K562 (cell line): ENCODE measurements at regions not wholly inside any gene's neighbourhood (a gene's known extent, or its start where the extent isn't known, plus 50 kb on each side); places are given as distances from the start of the nearest gene placed in this dataset.

Experiments
- ATAC-seq: fragments of 200-7000 bp; cut with Tn5 transposase; 3 replicates; pipeline ENCODE4 v1.9.1; 2020; ENCODE audit warnings: moderate library complexity
- BruUV-seq: library from RNA; stranded (reverse); fragments of 400-500 nt; replicated peaks from 2 replicates; lab custom pipeline; 2021; lab: Mats Ljungman, UMichigan
- CTCF ChIA-PET: fragments of 300-600 bp; formaldehyde crosslinking; extraction: SDS; loops from one replicate; lab custom pipeline; 2021; ENCODE audit warnings: low intra/inter-chr PET ratio; lab: Yijun Ruan, JAX
- POLR2A ChIA-PET: fragments of 300-600, 350-650 bp; sonication (Branson Sonifier 250); formaldehyde crosslinking; extraction: SDS; loops from one replicate; lab custom pipeline; 2021; ENCODE audit warnings: antibody characterized with exemption, inconsistent platforms; lab: Yijun Ruan, JAX
- DNase-seq, 4 experiments: peaks; one replicate each; pipeline versions ENCODE4 v3.0.0 to v3.0.0-alpha.2; 2011 to 2018; ENCODE audit warnings: low spot score in 3 of 4, mixed read lengths in 3 of 4; ENCODE audit errors: extremely low read depth in 1 of 4
- FAIRE-seq: peaks from 2 replicates; lab custom pipeline; 2011; peaks lifted over from hg19 to GRCh38; lab: Jason Lieb, UNC
- H2AFZ ChIP-seq: 2 replicates; pipeline ENCODE4 v1.6.0; 2011; ENCODE audit warnings: low read depth, low read length, control low read depth, inconsistent platforms
- H3K27ac ChIP-seq: fragments of 200-600 bp; 3 replicates; pipeline ENCODE4 v1.8.0; 2011; ENCODE audit warnings: low read depth, mild to moderate bottlenecking, control low read depth, inconsistent platforms, low read length, moderate library complexity, mixed read lengths; ENCODE audit errors: extremely low read depth
- H3K27me3 ChIP-seq, 2 experiments: fragments of 300-600 bp in 1 of 2; 2 replicates in 1 of 2; 3 replicates in 1 of 2; pipeline versions ENCODE4 v1.6.0 to v1.8.0; 2011; ENCODE audit warnings: inconsistent platforms in 2 of 2, low read length in 2 of 2, mild to moderate bottlenecking in 1 of 2, mixed read lengths in 1 of 2, moderate library complexity in 1 of 2; ENCODE audit not compliant: control insufficient read depth in 2 of 2, insufficient read depth in 2 of 2
- H3K36me3 ChIP-seq: fragments of 300-600 bp; 3 replicates; pipeline ENCODE4 v1.8.0; 2011; ENCODE audit warnings: mild to moderate bottlenecking, low read length, inconsistent platforms; ENCODE audit not compliant: control insufficient read depth, insufficient read depth
- H3K4me1 ChIP-seq, 2 experiments: fragments of 200-600 bp in 1 of 2; replicated peaks in 1 of 2; 2 replicates in 1 of 2; 3 replicates in 1 of 2; pipeline versions ENCODE4 v1.5.1 to v1.8.0; 2011; ENCODE audit warnings: inconsistent platforms in 2 of 2, low read length in 2 of 2, mild to moderate bottlenecking in 1 of 2, mixed read lengths in 1 of 2, moderate library complexity in 1 of 2; ENCODE audit not compliant: control insufficient read depth in 2 of 2, insufficient read depth in 2 of 2
- H3K4me2 ChIP-seq: 2 replicates; pipeline ENCODE4 v1.6.1; 2011; ENCODE audit warnings: low read length, control low read depth, inconsistent platforms, mixed read lengths; ENCODE audit not compliant: insufficient read depth
- H3K4me3 ChIP-seq: fragments of 200-600 bp; sonication (generic), shearing (Covaris generic); 2 replicates; pipeline ENCODE4 v1.5.1; 2016; ENCODE audit warnings: control low read depth, inconsistent platforms
- H3K79me2 ChIP-seq: fragments of 200-600 bp; 3 replicates; pipeline ENCODE4 v1.8.0; 2011; ENCODE audit warnings: low read length, inconsistent platforms; ENCODE audit not compliant: control insufficient read depth, insufficient read depth
- H3K9ac ChIP-seq, 2 experiments: 2 replicates each; pipeline versions ENCODE4 v1.6.0 to v1.6.1; 2011; ENCODE audit warnings: low read depth in 2 of 2, low read length in 2 of 2, control low read depth in 1 of 2, inconsistent platforms in 1 of 2, mild to moderate bottlenecking in 1 of 2, mixed read lengths in 1 of 2; ENCODE audit not compliant: insufficient read depth in 1 of 2
- H3K9me1 ChIP-seq: one replicate; pipeline ENCODE4 v1.6.0; 2011; ENCODE audit warnings: inconsistent platforms, mild to moderate bottlenecking, low read length, moderate library complexity; ENCODE audit not compliant: control insufficient read depth, insufficient read depth
- H3K9me3 ChIP-seq: replicated peaks from 2 replicates; pipeline ENCODE4 v1.5.1; 2011; ENCODE audit warnings: low read depth, low read length, inconsistent platforms; ENCODE audit not compliant: control insufficient read depth, insufficient read depth
- H4K20me1 ChIP-seq: replicated peaks from 2 replicates; pipeline ENCODE4 v1.6.1; 2011; ENCODE audit warnings: low read length, inconsistent platforms, mixed read lengths; ENCODE audit not compliant: control insufficient read depth, insufficient read depth
- ATF2 ChIP-seq: sonication (generic); formaldehyde crosslinking; IDR thresholded peaks from 2 replicates; pipeline ENCODE4 v1.8.1; 2022; ENCODE audit warnings: missing genetic modification reagents
- CHCHD3 ChIP-seq: fragments of 250-450 bp; sonication (Bioruptor Pico); IDR thresholded peaks from 2 replicates; pipeline ENCODE4 v2.1.2; 2022; ENCODE audit warnings: mild to moderate bottlenecking
- CHD1 ChIP-seq: fragments of 200-600 bp; sonication (generic); IDR thresholded peaks from one replicate; pipeline ENCODE4 v1.6.1; 2012; ENCODE audit warnings: mild to moderate bottlenecking, moderate library complexity, low read length, inconsistent platforms
- IFI16 ChIP-seq: fragments of 250-450 bp; sonication (Bioruptor Pico); IDR thresholded peaks from 2 replicates; pipeline ENCODE4 v2.1.2; 2022; ENCODE audit warnings: mild to moderate bottlenecking, inconsistent platforms
- MTA3 ChIP-seq: fragments of 450-650 bp; formaldehyde crosslinking; IDR thresholded peaks from 2 replicates; pipeline ENCODE4 v1.6.1; 2017; ENCODE audit warnings: mild to moderate bottlenecking, borderline replicate concordance
- POLR2H ChIP-seq: IDR thresholded peaks from 2 replicates; pipeline ENCODE4 v1.6.1; 2016; ENCODE audit warnings: missing genetic modification characterization, low read depth, mild to moderate bottlenecking, control low read depth, missing compliant biosample characterization, moderate library complexity
- RFX5 ChIP-seq: IDR thresholded peaks from 2 replicates; pipeline ENCODE4 v1.6.1; 2011; ENCODE audit warnings: low read depth, mild to moderate bottlenecking, improper control_type of control experiment, low read length
- SOX6 ChIP-seq: fragments of 450-650 bp; IDR thresholded peaks from 2 replicates; pipeline ENCODE4 v1.6.1; 2014; ENCODE audit warnings: mild to moderate bottlenecking
- ZNF347 ChIP-seq: fragments of 450-650 bp; formaldehyde crosslinking; IDR thresholded peaks from 2 replicates; pipeline ENCODE4 v1.4.0; 2020; ENCODE audit warnings: low read depth, mild to moderate bottlenecking, moderate library complexity
- ZNF436 ChIP-seq: fragments of 250-450, 450-650 bp; sonication (Bioruptor Pico); formaldehyde crosslinking; IDR thresholded peaks from 2 replicates; pipeline ENCODE4 v1.7.0; 2020; ENCODE audit warnings: mild to moderate bottlenecking
- WGBS: fragments of 100-300 bp; shearing (Covaris generic); methylation state at CpG from one replicate; pipeline ENCODE4 v1.1.6; 2016; ENCODE audit warnings: low coverage, mixed read lengths; ENCODE audit not compliant: insufficient coverage; ENCODE audit errors: missing lambda C conversion rate; 5-methylcytosine and 5-hydroxymethylcytosine counted together
- in situ Hi-C: fragments of 300-500 bp; cut with MboI; formaldehyde crosslinking; loops from 4 replicates; pipeline ENCODE4 v1.15.0; 2018; ENCODE audit warnings: inconsistent platforms, mixed read lengths
- intact Hi-C: fragments of 100-400 bp; cut with micrococcal nuclease; formaldehyde crosslinking; loops from 2 replicates; pipeline ENCODE4 v1.14.2; 2022

GRCh38 chr18:34086370-34086769, 138.3 kb downstream of the NOL4 start:
- no peak overlapping the region for H3K4me3 ChIP-seq
- CTCF ChIA-PET = no interaction called here
- ATAC-seq (no peak), DNase-seq (no peak), FAIRE-seq (no peak)
- no peaks in the 10 kb centered on the region for H3K79me2 ChIP-seq
- intact Hi-C loops (no loop called here), in situ Hi-C loops (no loop called here)
- H3K4me1 ChIP-seq = no peaks in the 10 kb centered on the region
- H3K36me3 ChIP-seq = no peaks in the 10 kb centered on the region
- H3K9me3 ChIP-seq = no peaks in the 10 kb centered on the region; the same call in 1 of the 2 replicates
- no peak overlapping the region for H3K27ac ChIP-seq
- 0% methylated on average over 1 of the region's 1 CpG for WGBS
- H4K20me1 ChIP-seq = no peaks in the 10 kb centered on the region
- TF ChIP-seq ZNF436 (no peak), ATF2 (CRISPR knock-in tag) (no peak), ZNF347 (CRISPR knock-in tag) (no peak), CHD1 (no peak), CHCHD3 (CRISPR knock-in tag) (no peak), POLR2H (tag) (no peak), SOX6 (no peak), MTA3 (no peak), IFI16 (CRISPR knock-in tag) (no peak), RFX5 (no peak)
- H3K9ac ChIP-seq = no peak overlapping the region
- H3K9me1 ChIP-seq = no peaks in the 10 kb centered on the region
- BruUV-seq = no TSS peak
- H2AFZ ChIP-seq = no peak overlapping the region
- H3K4me2 ChIP-seq = no peak overlapping the region
- POLR2A ChIA-PET = no interaction called here
- no peaks in the 10 kb centered on the region for H3K27me3 ChIP-seq
